Body of pancreas (tissue), 4 donors: ENCODE measurements at regions not wholly inside any gene's neighbourhood (a gene's known extent, or its start where the extent isn't known, plus 50 kb on each side); places are given as distances from the start of the nearest gene placed in this dataset.

Experiments used
- CTCF ChIP-seq, 7 experiments: fragments of 450-650 bp in 4 of 7; fragments of 200-600 bp in 3 of 7; sonication (generic) in 3 of 7; IDR thresholded peaks; one replicate each; pipeline ENCODE4 v1.5.1; 2016 to 2019; ENCODE audit warnings: antibody characterized with exemption in 7 of 7
- POLR2A ChIP-seq, 3 donors: fragments of 450-650 bp; IDR thresholded peaks; one replicate each; pipeline ENCODE4 v1.6.1; 2016; ENCODE audit warnings: antibody characterized with exemption in 3 of 3, mild to moderate bottlenecking in 2 of 3

GRCh38 chr1:104921525-104921924, 1171.8 kb downstream of the AMY1C start:
- TF ChIP-seq CTCF (IDR thresholded peaks at IDR 0.05) (no peak), POLR2A (IDR thresholded peaks at IDR 0.05) (no peak)
